ENCODE measurements at regions not wholly inside any gene's neighbourhood (a gene's known extent, or its start where the extent isn't known, plus 50 kb on each side); places are given as distances from the start of the nearest gene placed in this dataset.

DNA sequence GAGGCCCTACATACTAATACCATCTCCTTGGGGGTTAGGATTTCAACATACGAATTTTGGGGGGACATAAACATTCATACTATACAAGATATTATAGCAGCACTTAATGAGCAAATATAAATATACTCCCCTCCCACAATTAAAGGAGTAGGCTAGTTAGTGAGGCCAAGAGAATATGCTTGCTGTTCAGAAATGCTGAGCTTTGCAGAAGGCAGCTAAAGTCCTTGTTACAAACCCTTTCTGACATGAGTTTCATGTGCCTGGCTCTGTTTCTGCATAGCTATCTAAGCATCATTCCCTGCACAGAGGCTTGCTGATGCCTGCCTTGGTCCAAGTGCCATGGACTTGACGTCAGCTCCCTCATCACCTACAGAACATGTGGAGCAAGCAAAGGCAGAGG lies 73.5 kb downstream of the GP2 start:
- H3K4me3 ChIP-seq (ENCODE audit: low read depth, low read length, poor library complexity, severe bottlenecking): no peak overlapping the region
- H3K4me1 ChIP-seq (ENCODE audit: insufficient read depth, low read length, poor library complexity, severe bottlenecking): no peaks in the 10 kb centered on the region
- H3K36me3 ChIP-seq (ENCODE audit: insufficient read depth, low read length, poor library complexity, severe bottlenecking): no peaks in the 10 kb centered on the region
- intact Hi-C loops (cut with micrococcal nuclease; ENCODE audit: unreplicated experiment): no loop called here
- ChIA-PET CTCF (no interaction called here), POLR2A (ENCODE audit: low non-redundant PET) (no interaction called here)
- H3K27me3 ChIP-seq (replicated peaks; ENCODE audit: insufficient read depth, low read depth, low read length, poor library complexity): no peaks in the 10 kb centered on the region
- DNase-seq (ENCODE audit: low spot score): no peak
- H3K9me3 ChIP-seq (ENCODE audit: low read depth, low read length, poor library complexity, severe bottlenecking): no peaks in the 10 kb centered on the region
- H3K27ac ChIP-seq (ENCODE audit: low read depth, low read length, poor library complexity, severe bottlenecking): no peak overlapping the region
- TF ChIP-seq CTCF (conservative IDR thresholded peaks at IDR 0.05; ENCODE audit: low read depth, low read length): no peak
- no TSS peak for BruUV-seq (replicated peaks)

DNA sequence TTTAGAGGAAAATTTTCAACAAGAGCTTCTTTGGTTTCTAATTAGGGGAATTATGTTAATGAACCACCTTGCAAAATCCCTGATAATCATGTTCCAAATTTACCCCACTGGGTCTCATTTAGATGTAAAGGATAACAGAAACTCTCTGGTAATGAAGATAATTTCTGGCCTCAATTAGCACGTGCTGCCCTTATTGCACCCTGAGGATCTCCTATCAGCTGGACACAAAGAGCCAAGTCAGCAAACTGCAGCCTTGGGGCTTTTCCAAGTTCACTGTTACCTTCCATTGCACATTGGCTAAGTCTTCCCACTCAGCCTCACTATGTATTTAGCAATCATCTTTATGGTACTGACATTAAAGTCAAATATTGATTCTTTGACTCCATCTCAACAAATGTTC lies 78.1 kb downstream of the GP2 start:
- no peak for DNase-seq (ENCODE audit: low spot score)

GRCh38 chr16:20247076-20247475 lies 80.2 kb downstream of the GP2 start:
- Histone ChIP-seq H3K36me3 (ENCODE audit: insufficient read depth, low read length, poor library complexity, severe bottlenecking) (no peaks in the 10 kb centered on the region), H3K27ac (ENCODE audit: low read depth, low read length, poor library complexity, severe bottlenecking) (no peak overlapping the region), H3K9me3 (ENCODE audit: low read depth, low read length, poor library complexity, severe bottlenecking) (no peaks in the 10 kb centered on the region), H3K4me1 (ENCODE audit: insufficient read depth, low read length, poor library complexity, severe bottlenecking) (no peaks in the 10 kb centered on the region), H3K4me3 (ENCODE audit: low read depth, low read length, poor library complexity, severe bottlenecking) (no peak overlapping the region), H3K27me3 (replicated peaks; ENCODE audit: insufficient read depth, low read depth, low read length, poor library complexity) (peaks cover 3% of the 10 kb centered on the region)
- POLR2A ChIA-PET (ENCODE audit: low non-redundant PET): no interaction called here
- BruUV-seq (replicated peaks): no TSS peak
- TF ChIP-seq CTCF (conservative IDR thresholded peaks at IDR 0.05; ENCODE audit: low read depth, low read length) (no peak), EZH2 (IDR thresholded peaks at IDR 0.05; ENCODE audit: borderline replicate concordance, low read depth, low read length, poor library complexity, severe bottlenecking) (no peak)
- no peak for DNase-seq (ENCODE audit: low spot score)
- CTCF ChIA-PET: no interaction called here
- intact Hi-C loops (cut with micrococcal nuclease; ENCODE audit: unreplicated experiment): no loop called here

More for the DNA sequence above, 78.1 kb downstream of the GP2 start:
- Histone ChIP-seq H3K27ac (ENCODE audit: low read depth, low read length, poor library complexity, severe bottlenecking) (no peak overlapping the region), H3K36me3 (ENCODE audit: insufficient read depth, low read length, poor library complexity, severe bottlenecking) (no peaks in the 10 kb centered on the region), H3K27me3 (replicated peaks; ENCODE audit: insufficient read depth, low read depth, low read length, poor library complexity) (peaks cover 3% of the 10 kb centered on the region), H3K9me3 (ENCODE audit: low read depth, low read length, poor library complexity, severe bottlenecking) (no peaks in the 10 kb centered on the region), H3K4me3 (ENCODE audit: low read depth, low read length, poor library complexity, severe bottlenecking) (no peak overlapping the region), H3K4me1 (ENCODE audit: insufficient read depth, low read length, poor library complexity, severe bottlenecking) (no peaks in the 10 kb centered on the region)
- intact Hi-C loops (cut with micrococcal nuclease; ENCODE audit: unreplicated experiment): no loop called here
- ChIA-PET POLR2A (ENCODE audit: low non-redundant PET) (no interaction called here), CTCF (no interaction called here)
- TF ChIP-seq CTCF (conservative IDR thresholded peaks at IDR 0.05; ENCODE audit: low read depth, low read length) (no peak), EZH2 (IDR thresholded peaks at IDR 0.05; ENCODE audit: borderline replicate concordance, low read depth, low read length, poor library complexity, severe bottlenecking) (no peak)
- BruUV-seq (replicated peaks): no TSS peak

Measured in A673 (cell line).